ENCODE measurements at regions not wholly inside any gene's neighbourhood (a gene's known extent, or its start where the extent isn't known, plus 50 kb on each side); places are given as distances from the start of the nearest gene placed in this dataset.
"Not testable (repeated sequence)": the region's sequence is repeated elsewhere in the genome, so short reads cannot be mapped to it uniquely, and the experiment has no call there.

DNA sequence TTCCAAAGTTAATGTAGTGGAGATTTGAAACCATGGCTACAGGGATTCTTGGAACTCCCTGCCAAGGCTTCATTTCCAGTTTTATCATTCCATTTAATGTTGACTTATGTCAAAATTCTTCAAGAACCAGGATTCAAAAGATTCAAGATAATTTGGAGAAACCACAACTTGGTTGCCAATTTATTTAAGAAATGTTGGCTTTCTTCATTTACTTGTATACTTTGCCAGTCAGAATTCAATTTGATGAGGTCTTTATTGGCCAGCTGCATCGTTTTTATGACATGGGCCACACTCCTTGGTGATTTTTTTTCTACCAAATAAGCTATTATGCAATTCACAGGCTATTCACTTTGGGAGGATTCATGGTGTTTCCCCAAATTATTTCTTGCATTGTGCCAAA, 53.1 kb upstream of the RASEF start:
- WGBS (ENCODE audit: missing lambda C conversion rate) = 5% methylated on average over 1 of the region's 1 CpG
- POLR2A ChIA-PET = no interaction called here

DNA sequence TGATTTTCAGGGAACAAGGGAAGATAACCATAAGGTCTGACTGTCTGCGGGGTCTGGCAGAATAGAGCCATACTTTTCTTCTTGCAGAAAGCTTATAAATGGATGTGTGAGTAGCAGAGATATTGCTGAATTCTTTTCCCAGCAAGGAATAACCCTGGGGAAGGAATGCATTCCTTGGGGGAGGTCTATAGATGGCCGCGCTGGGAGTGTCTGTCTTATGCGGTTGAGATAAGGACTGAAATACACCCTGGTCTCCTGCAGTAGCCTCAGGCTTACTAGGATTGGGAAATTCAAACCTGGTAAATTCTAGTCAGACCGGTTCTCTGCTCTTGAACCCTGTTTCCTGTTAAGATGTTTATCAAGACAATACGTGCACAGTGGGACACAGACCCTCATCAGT, 50.5 kb upstream of the RASEF start:
- 78% methylated on average over 6 of the region's 6 CpGs for WGBS (ENCODE audit: missing lambda C conversion rate)
- DNase-seq (ENCODE audit: low read depth in 1 of 2, low spot score in 1 of 2); H3K4me1 ChIP-seq; FAIRE-seq; POLR2A ChIA-PET; H3K4me3 ChIP-seq; ATAC-seq; H3K9me3 ChIP-seq; H3K4me2 ChIP-seq; CTCF ChIA-PET; H3K27ac ChIP-seq: not testable (repeated sequence)

More for the DNA sequence above, 53.1 kb upstream of the RASEF start:
- Histone ChIP-seq H3K4me3 (no peak overlapping the region), H3K4me2 (no peak overlapping the region), H3K27ac (no peak overlapping the region), H3K4me1 (peaks cover 13% of the 10 kb centered on the region), H3K9me3 (no peaks in the 10 kb centered on the region)
- no peak for TF ChIP-seq CHD2 (IDR thresholded peaks at IDR 0.05; ENCODE audit: low read length, partially characterized antibody)
- TF ChIP-seq FOXS1 (CRISPR knock-in tag; IDR thresholded peaks at IDR 0.05) = no peak
- TF ChIP-seq SMC3 (IDR thresholded peaks at IDR 0.05) = no peak
- no peak for TF ChIP-seq NFE2L2 (conservative IDR thresholded peaks at IDR 0.05; ENCODE audit: low read length)
- CTCF ChIA-PET = no interaction called here
- DNase-seq (ENCODE audit: low read depth in 1 of 2, low spot score in 1 of 2) = no peak
- no peak for FAIRE-seq
- no peak for ATAC-seq
